Small intestine (tissue), 7 donors: ENCODE measurements at regions not wholly inside any gene's neighbourhood (a gene's known extent, or its start where the extent isn't known, plus 50 kb on each side); places are given as distances from the start of the nearest gene placed in this dataset.

Source experiments
- DNase-seq, 2 donors: peaks; one replicate each; pipeline versions ENCODE4 v3.0.0 to v3.0.0-alpha.2; 2013
- FAIRE-seq: peaks from 2 replicates; lab custom pipeline; 2012; peaks lifted over from hg19 to GRCh38; lab: Jason Lieb, UNC
- H3K27ac ChIP-seq, 3 donors: one replicate each; pipeline ENCODE4 v1.5.1; 2013; ENCODE audit warnings: low read length in 2 of 3, mild to moderate bottlenecking in 2 of 3, control low read depth in 1 of 3, inconsistent platforms in 1 of 3, low read depth in 1 of 3, moderate library complexity in 1 of 3
- H3K27me3 ChIP-seq, 3 donors: one replicate each; pipeline ENCODE4 v1.6.1; 2013; ENCODE audit warnings: low read length in 3 of 3, inconsistent platforms in 1 of 3; ENCODE audit not compliant: control insufficient read depth in 3 of 3, insufficient read depth in 3 of 3
- H3K36me3 ChIP-seq, 3 donors: one replicate each; pipeline ENCODE4 v1.6.1; 2013; ENCODE audit warnings: low read length in 3 of 3, inconsistent platforms in 1 of 3, low read depth in 1 of 3, mild to moderate bottlenecking in 1 of 3, moderate library complexity in 1 of 3; ENCODE audit not compliant: control insufficient read depth in 3 of 3, insufficient read depth in 2 of 3
- H3K4me1 ChIP-seq, 3 donors: one replicate each; pipeline ENCODE4 v1.6.1; 2013; ENCODE audit warnings: low read length in 2 of 3, inconsistent platforms in 1 of 3, low read depth in 1 of 3, mild to moderate bottlenecking in 1 of 3, moderate library complexity in 1 of 3; ENCODE audit not compliant: control insufficient read depth in 3 of 3, insufficient read depth in 2 of 3
- H3K4me3 ChIP-seq, 3 donors: one replicate each; pipeline ENCODE4 v1.5.1; 2013; ENCODE audit warnings: low read length in 3 of 3, control low read depth in 1 of 3, inconsistent platforms in 1 of 3, low read depth in 1 of 3, mild to moderate bottlenecking in 1 of 3, moderate library complexity in 1 of 3
- H3K9me3 ChIP-seq, 2 donors: one replicate each; pipeline ENCODE4 v1.6.1; 2013; ENCODE audit warnings: low read depth in 1 of 2, low read length in 1 of 2; ENCODE audit not compliant: control insufficient read depth in 2 of 2, insufficient read depth in 1 of 2
- WGBS, 3 donors: extraction: QIAGEN DNeasy Blood & Tissue Kit; methylation state at CpG; one replicate each; pipeline ENCODE4 v1.1.7; 2013; 5-methylcytosine and 5-hydroxymethylcytosine counted together
- donor health status: healthy with polysubstance abuse.
- donor health status: control.
- donor health status: control.
- donor health status: Bipolar disorder and iron deficiency.
- donor health status: healthy.

DNA sequence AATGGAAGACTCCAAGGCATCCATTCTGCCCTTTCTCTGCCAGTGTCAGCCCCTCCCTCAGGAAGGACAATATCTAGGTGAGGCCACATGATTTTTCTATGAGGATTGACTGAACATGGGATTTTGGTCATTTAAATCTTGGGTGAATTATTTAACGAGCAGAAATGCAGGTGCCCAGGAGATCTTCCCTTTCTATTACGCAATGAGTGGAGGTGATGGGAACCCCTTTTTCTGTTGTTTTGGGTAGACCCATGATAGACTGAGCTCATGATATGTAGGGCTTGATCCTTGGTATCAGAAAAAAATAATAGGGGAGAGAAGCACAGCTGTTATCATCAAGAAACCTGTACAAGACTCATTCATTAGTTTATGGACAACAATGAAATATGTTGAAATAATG, 112.6 kb upstream of the SPTLC3 start:
- H3K4me1 ChIP-seq, result no peaks in the 10 kb centered on the region
- H3K27me3 ChIP-seq, result peaks cover 0 to 12% (median 0%) of the 10 kb centered on the region in 3 donors
- 91 to 97% (median 95%) methylated on average over 2 of the region's 2 CpGs for WGBS, 3 donors
- H3K27ac ChIP-seq, result no peak overlapping the region
- no peak for DNase-seq
- FAIRE-seq, result no peak
- no peak overlapping the region for H3K4me3 ChIP-seq
- no peaks in the 10 kb centered on the region for H3K9me3 ChIP-seq
- H3K36me3 ChIP-seq, result no peaks in the 10 kb centered on the region

DNA sequence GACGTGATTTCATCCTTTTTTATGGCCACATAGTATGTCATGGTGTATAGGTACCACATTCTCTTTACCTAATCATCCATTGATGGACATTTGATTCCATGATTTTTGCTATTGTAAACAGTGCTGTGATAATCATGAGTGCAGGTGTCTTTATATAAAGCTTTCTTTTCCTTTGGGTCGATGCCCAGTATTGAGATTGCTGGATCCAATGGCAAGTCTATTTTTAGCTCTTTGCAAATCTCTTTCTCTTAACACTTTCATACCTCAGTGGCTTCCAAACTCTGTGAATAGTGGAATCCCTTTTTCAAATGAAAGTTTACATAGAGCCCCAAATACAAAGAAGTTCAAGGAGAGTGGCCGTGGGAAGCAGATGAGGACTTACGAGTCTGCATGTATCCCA, 105.8 kb upstream of the SPTLC3 start:
- DNase-seq, result no peak
- Histone ChIP-seq H3K9me3 (no peaks in the 10 kb centered on the region), H3K4me1 (no peaks in the 10 kb centered on the region), H3K4me3 (no peak overlapping the region), H3K27ac (no peak overlapping the region), H3K27me3 (no peaks in the 10 kb centered on the region), H3K36me3 (no peaks in the 10 kb centered on the region)
- 62 to 76% (median 62%) methylated on average over 4 of the region's 4 CpGs for WGBS, 3 donors
- no peak for FAIRE-seq

GRCh38 chr20:12906361-12906760, 102.4 kb upstream of the SPTLC3 start:
- H3K27ac ChIP-seq, result no peak overlapping the region
- H3K27me3 ChIP-seq, result no peaks in the 10 kb centered on the region
- 64 to 71% (median 70%) methylated on average over 2 of the region's 2 CpGs for WGBS, 3 donors
- no peaks in the 10 kb centered on the region for H3K36me3 ChIP-seq
- DNase-seq, result no peak
- no peak for FAIRE-seq
- H3K4me1 ChIP-seq, result no peaks in the 10 kb centered on the region
- H3K4me3 ChIP-seq, result no peak overlapping the region
- H3K9me3 ChIP-seq, result no peaks in the 10 kb centered on the region

DNA sequence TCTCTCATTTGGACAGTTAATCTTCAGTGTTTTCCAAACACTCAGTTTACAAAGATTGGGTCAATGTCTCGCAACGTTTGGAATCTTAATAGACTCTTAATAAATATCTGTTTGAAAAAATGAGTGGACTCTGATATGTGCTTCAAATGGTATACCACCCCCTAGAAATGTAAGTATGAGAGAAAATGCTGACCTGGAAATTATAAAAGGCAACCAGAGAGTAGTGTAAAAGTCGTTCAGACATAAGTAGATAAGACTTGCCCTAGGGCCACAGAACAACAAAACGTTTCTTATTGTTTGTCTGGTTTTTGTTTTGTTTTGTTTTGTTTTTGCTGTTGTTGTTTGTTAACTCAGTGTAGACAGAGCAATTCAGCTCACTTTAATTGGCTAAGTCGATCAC, 97.4 kb upstream of the SPTLC3 start:
- Histone ChIP-seq H3K4me3 (no peak overlapping the region), H3K27me3 (no peaks in the 10 kb centered on the region), H3K4me1 (peaks cover 0 to 3% (median 0%) of the 10 kb centered on the region in 3 donors), H3K36me3 (no peaks in the 10 kb centered on the region), H3K9me3 (no peaks in the 10 kb centered on the region), H3K27ac (no peak overlapping the region)
- no peak for FAIRE-seq
- no peak for DNase-seq
- 39 to 64% (median 49%) methylated on average over 5 of the region's 5 CpGs for WGBS, 3 donors

DNA sequence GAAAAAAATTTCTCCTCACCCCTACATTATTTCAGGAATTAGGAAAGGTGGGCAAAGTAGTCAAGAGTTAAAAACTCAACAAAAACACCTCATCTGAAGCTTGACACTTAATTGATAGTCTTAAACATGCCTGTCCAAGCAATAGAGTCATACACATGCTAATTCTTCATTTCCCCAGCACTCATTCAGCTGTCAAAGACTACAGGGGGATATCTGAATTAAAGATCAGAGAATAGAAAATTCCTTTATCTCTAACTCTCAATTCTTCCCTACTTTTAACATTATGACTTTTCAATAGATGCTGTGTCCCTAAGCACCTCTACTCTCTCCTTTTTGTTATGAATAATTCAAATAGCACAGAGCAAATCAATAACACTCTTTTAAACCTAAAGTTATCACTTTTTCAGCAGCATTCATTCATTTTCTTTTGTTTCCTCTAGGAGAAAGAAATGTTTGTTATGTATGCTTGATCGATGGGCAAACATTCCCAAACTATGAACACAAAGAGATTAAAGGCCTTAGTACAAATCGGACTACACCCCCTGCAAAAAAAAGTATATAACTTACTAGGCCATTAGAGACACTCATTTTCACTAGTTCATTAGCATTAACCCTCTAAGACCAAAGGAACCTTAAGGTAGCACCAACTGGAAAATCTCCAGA, 94.9 kb upstream of the SPTLC3 start:
- H3K9me3 ChIP-seq, result no peaks in the 10 kb centered on the region
- H3K4me3 ChIP-seq, result no peak overlapping the region
- FAIRE-seq (no peak), DNase-seq (no peak)
- H3K27ac ChIP-seq, result no peak overlapping the region
- WGBS, 3 donors, result 70 to 73% (median 72%) methylated on average over 2 of the region's 2 CpGs
- peaks cover 0 to 11% (median 0%) of the 10 kb centered on the region in 3 donors for H3K4me1 ChIP-seq
- H3K36me3 ChIP-seq, result no peaks in the 10 kb centered on the region
- H3K27me3 ChIP-seq, result no peaks in the 10 kb centered on the region

DNA sequence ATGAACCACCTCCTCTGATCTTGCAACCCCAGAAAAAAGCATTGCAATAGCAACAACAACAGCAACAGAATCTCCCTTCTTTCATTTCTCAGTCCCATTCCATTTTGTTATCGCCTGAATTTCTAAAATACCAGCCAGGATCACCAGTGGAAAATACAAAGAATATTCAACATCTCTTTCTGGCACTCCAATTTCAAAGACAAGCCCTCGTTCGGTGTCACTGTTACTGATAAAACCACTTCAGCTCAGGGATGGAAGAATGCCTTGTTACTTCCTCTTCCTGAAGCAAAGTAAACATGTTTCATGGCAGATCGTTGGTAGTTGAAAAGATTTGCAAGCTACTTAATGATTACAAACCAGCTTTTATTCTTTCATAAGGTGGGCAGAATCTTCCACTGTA, 94.0 kb upstream of the SPTLC3 start:
- Histone ChIP-seq H3K4me3 (no peak overlapping the region), H3K9me3 (no peaks in the 10 kb centered on the region), H3K27ac (no peak overlapping the region), H3K36me3 (no peaks in the 10 kb centered on the region), H3K4me1 (peaks cover 0 to 11% (median 0%) of the 10 kb centered on the region in 3 donors), H3K27me3 (no peaks in the 10 kb centered on the region)
- WGBS, 3 donors, result 27 to 31% (median 28%) methylated on average over 4 of the region's 4 CpGs
- FAIRE-seq (no peak), DNase-seq (no peak)

GRCh38 chr20:12916699-12917098, 92.1 kb upstream of the SPTLC3 start:
- Histone ChIP-seq H3K27me3 (no peaks in the 10 kb centered on the region), H3K27ac (peak overlapping the region in 1 of 3 donors; percentile 67), H3K36me3 (no peaks in the 10 kb centered on the region), H3K9me3 (no peaks in the 10 kb centered on the region), H3K4me1 (peaks cover 0 to 11% (median 0%) of the 10 kb centered on the region in 3 donors), H3K4me3 (no peak overlapping the region)
- 58 to 84% (median 71%) methylated on average over 1 of the region's 1 CpG for WGBS, 3 donors
- no peak for FAIRE-seq
- DNase-seq, result peak in 1 of 2 donors; percentile 80

DNA sequence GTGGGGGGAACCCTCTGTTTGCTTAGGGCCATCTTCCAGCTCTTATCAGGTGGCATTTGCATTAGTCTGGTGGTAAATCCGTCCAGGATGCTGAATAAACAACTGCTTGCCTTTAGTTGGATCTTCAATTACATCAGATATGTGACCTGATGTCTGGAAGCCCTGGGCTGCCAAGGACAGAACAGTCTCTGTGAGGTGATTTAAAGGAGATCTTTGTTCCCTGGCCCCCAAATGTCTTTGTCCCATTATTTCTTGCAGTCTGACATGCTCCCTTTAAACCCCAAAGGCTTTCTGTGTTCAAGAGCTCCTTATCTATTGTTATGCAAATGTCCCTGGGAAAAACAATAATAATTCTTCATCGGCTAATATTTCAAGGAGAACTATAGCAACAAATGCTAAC, 84.6 kb upstream of the SPTLC3 start:
- Histone ChIP-seq H3K4me1 (peaks cover 0 to 31% (median 0%) of the 10 kb centered on the region in 3 donors), H3K27me3 (no peaks in the 10 kb centered on the region), H3K36me3 (no peaks in the 10 kb centered on the region), H3K9me3 (no peaks in the 10 kb centered on the region), H3K4me3 (no peak overlapping the region), H3K27ac (no peak overlapping the region)
- 13 to 24% (median 14%) methylated on average over 2 of the region's 2 CpGs for WGBS, 3 donors
- DNase-seq, result no peak
- no peak for FAIRE-seq
